Astrocyte (in vitro differentiated cells and primary cell): ENCODE measurements at regions not wholly inside any gene's neighbourhood (a gene's known extent, or its start where the extent isn't known, plus 50 kb on each side); places are given as distances from the start of the nearest gene placed in this dataset.

Source experiments
- CTCF ChIP-seq: IDR thresholded peaks from 2 replicates; pipeline ENCODE4 v1.5.1; 2011; ENCODE audit warnings: low read depth, mild to moderate bottlenecking, inconsistent platforms, low read length, moderate library complexity; ENCODE audit not compliant: insufficient read depth
- EZH2 ChIP-seq: IDR thresholded peaks from 2 replicates; pipeline ENCODE4 v1.6.1; 2012; ENCODE audit warnings: mild to moderate bottlenecking, low read length, inconsistent platforms; ENCODE audit not compliant: insufficient read depth

- TF ChIP-seq CTCF (no peak), EZH2 (no peak)
Measured at GRCh38 chr4:10326075-10326474, 131.2 kb downstream of the ZNF518B start.
